22Rv1 (cell line): ENCODE measurements at regions not wholly inside any gene's neighbourhood (a gene's known extent, or its start where the extent isn't known, plus 50 kb on each side); places are given as distances from the start of the nearest gene placed in this dataset.

Experiments used
- ZFX ChIP-seq: fragments of 450-650 bp; IDR thresholded peaks from 2 replicates; pipeline ENCODE4 v1.6.1; 2017; ENCODE audit warnings: antibody characterized with exemption, borderline replicate concordance
- TF ChIP-seq, protein P1 (sequence below): fragments of 450-650 bp; IDR thresholded peaks from 2 replicates; pipeline ENCODE4 v1.5.1; 2017; ENCODE audit warnings: mild to moderate bottlenecking

DNA sequence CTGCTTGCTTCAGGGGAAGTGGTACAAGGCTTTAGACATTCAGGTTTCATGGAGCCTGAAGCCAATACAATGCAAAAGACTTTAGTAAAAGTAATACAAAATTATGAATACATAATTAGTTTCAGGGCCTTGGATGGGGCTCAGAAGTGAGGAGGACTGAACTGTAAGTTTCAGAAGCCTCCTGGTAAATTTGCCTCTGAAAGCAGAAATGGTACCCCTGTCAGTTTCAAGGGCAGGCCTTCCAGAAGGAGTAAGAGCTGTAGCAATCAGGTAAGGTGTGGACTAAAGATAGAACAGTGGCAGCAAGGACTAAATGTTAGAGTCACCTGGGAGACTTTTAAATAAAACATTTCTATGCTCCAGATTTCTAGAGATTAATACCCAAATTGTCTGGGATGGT is 402.5 kb upstream of the GOLIM4 start:
- no peak for TF ChIP-seq ZFX
- TF ChIP-seq, protein P1, sequence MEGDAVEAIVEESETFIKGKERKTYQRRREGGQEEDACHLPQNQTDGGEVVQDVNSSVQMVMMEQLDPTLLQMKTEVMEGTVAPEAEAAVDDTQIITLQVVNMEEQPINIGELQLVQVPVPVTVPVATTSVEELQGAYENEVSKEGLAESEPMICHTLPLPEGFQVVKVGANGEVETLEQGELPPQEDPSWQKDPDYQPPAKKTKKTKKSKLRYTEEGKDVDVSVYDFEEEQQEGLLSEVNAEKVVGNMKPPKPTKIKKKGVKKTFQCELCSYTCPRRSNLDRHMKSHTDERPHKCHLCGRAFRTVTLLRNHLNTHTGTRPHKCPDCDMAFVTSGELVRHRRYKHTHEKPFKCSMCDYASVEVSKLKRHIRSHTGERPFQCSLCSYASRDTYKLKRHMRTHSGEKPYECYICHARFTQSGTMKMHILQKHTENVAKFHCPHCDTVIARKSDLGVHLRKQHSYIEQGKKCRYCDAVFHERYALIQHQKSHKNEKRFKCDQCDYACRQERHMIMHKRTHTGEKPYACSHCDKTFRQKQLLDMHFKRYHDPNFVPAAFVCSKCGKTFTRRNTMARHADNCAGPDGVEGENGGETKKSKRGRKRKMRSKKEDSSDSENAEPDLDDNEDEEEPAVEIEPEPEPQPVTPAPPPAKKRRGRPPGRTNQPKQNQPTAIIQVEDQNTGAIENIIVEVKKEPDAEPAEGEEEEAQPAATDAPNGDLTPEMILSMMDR = no peak
